ENCODE measurements at regions not wholly inside any gene's neighbourhood (a gene's known extent, or its start where the extent isn't known, plus 50 kb on each side); places are given as distances from the start of the nearest gene placed in this dataset.

DNA sequence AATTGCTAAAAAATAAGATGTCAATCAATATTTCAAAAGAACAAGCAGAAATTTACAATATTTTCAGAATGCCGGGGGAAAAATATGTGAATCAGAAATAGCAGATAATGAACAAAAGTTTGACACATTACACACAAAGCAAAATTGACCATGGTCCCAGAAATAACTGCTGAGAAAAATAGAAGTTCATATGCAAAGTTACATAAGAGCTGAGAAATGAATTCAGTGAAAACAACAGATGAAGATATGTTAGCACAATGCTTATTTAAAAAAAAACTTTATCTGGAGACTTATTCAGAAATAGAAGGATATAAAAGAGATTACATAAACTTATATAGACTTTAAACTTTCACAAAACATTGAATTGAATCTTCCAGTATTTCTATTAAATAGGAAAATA lies 1483.7 kb upstream of the ACO1 start:
- no peak for TF ChIP-seq CTCF (IDR thresholded peaks at IDR 0.05)
- TF ChIP-seq POLR2A (IDR thresholded peaks at IDR 0.05) = no peak

Measured in testis (tissue), 2 donors.